CD4-positive, alpha-beta T cell treated with Interferon gamma for 1 hour (primary cell): ENCODE measurements at regions not wholly inside any gene's neighbourhood (a gene's known extent, or its start where the extent isn't known, plus 50 kb on each side); places are given as distances from the start of the nearest gene placed in this dataset.

Experiments
- DNase-seq: peaks from one replicate; pipeline ENCODE4 v3.0.0-alpha.2; 2020

- no peak for DNase-seq
Observed at GRCh38 chr19:29375429-29376119, 150.2 kb upstream of the VSTM2B start.

DNA sequence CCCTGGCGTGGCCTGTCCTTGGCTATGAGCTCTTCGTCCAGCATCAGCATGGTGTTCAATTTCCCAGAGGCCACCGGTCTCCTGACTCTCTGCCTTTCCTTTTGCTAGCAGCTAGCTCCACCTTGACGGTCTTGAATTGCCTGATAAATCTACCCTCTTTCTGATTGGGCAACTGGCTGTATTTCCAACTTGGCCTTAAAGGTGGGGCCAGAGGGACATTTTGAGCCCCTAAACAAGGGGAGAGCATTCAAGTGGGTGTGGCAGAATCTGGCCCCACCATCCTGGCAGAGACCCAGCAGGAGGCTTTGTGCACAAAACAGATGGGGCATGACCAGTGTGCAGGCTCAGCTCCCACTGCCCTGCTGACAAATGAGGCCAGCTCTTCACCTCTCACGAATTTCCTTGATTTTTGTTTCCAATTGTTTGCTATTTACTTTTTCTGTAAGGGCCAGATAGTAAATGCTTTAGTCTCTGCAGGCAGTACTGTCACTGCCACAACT is 148.9 kb upstream of the VSTM2B start:
- no peak for DNase-seq

- no peak for DNase-seq
Observed at GRCh38 chr19:29378126-29378525, 147.7 kb upstream of the VSTM2B start.

- DNase-seq = no peak
Observed at GRCh38 chr19:29378543-29379080, 147.2 kb upstream of the VSTM2B start.

GRCh38 chr19:29379257-29380021 is 146.4 kb upstream of the VSTM2B start:
- no peak for DNase-seq

DNA sequence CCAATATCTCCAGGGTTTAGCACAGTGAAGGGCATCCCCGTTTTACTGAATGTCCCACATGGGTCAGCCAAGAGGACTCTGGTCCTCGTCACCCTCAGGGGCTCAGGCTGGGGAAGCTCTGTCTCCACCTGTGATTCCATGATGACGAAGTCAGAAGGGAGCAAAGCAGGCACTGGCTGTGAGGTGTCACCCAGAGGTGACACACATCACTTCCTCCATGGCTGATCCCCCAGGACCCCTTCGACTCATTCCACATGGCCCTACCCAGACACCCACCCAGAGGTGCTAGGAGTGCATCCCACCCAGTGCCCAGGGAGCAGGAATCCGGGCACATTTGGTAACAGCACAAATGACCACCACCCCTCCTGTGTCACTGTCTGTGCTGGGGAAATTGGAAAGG is 145.2 kb upstream of the VSTM2B start:
- DNase-seq = no peak

DNA sequence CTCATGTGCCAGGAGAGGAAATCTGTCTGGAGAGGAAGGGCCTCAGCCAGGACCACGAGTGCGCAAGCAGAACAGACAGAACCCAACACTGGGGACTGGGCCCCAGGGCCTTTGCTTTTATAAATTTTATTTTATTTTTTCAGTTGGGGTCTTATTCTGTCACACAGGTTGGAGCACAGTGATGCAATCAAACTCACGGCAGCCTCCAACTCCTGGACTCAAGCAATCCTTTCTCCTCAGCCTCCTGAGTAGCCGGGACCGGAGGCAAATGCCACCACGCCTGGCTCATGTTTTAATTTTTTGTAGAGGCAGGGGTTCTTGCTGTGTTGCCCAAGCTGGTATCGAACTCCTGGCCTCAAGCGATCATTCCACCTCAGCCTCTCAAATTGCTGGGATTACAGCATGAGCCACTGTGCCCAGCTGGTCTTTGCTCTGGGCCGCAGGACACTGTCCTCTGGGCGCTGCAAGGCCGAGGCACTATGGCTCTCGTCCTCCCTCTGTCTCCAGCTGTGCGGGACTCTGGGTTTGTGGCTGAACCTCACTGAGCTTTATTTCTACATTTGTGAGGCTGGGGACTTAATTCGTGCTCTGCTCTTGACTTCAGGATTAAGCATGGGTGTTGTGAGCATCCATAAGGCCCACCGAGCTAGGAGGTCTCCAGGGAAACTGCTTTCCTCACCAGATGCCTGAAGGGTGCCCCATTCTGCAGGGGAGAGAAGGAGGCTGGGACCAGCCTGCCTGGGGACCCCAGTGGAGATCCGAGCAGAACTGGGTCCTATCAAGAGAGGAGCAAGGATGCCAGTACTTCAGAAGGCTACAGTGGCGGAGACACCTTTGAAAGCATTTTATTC is 144.2 kb upstream of the VSTM2B start:
- no peak for DNase-seq

DNA sequence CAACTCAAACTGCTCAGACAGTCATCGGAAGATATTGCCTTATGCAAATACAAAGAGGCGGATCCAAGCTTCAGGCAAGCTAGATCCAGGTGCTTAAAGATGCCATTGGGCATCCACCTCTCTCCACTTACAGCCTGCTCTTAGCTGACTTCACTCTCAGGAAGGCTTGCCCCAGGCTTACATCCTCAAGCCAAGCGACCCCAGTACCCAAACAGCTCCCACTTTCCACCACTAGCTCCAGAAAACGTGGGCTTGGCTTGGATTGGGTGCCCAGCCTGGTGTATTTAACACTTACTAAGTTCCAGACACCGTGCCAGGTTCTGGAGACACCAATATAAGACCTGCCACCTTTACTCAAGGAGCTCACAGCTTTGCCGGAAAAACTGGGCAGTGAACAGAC is 142.1 kb upstream of the VSTM2B start:
- no peak for DNase-seq

DNA sequence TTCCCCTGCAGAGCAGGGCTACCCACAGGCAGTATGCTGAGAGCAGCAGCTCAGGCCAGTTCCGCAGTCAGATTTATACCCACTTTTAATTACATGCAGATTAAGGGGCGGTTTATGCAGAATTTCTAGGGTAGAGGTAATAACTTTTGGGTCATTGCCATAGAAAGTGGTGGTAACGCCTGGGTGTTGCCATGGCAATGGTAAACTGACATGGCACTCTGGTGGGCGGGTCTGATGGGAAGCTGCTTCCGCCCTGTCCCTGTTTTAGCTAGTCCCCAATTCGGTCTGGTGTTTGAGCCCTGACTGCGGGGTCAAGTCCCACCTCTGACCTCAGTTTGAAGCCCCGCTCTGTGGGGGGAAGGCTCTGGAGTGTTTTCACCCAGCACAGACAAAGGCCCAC is 141.1 kb upstream of the VSTM2B start:
- no peak for DNase-seq

- DNase-seq = no peak
Observed at GRCh38 chr19:29385191-29385795, 140.5 kb upstream of the VSTM2B start.

GRCh38 chr19:29386970-29387369 is 138.8 kb upstream of the VSTM2B start:
- DNase-seq = no peak

- DNase-seq = no peak
Observed at GRCh38 chr19:29387586-29387985, 138.2 kb upstream of the VSTM2B start.

DNA sequence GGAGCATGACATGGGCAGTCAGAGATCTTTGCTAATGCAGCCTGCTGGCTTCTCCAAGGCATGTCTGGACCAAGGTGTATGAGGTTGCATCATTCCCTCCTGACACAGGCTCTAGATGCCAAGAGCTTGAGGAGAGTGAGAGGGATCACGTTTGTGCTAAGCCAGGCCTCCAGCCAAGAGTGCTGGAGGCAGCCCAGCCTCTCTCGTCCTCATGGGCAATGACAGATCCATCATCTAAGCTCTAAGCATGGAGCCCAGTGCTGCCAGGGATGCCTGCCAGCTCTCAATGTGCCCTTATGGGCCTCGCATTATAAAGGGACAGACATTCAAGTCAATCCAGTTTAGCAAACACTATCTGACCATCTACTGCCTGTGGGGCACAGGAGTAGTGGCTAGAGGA is 136.3 kb upstream of the VSTM2B start:
- DNase-seq = no peak

GRCh38 chr19:29390742-29391141 is 135.1 kb upstream of the VSTM2B start:
- DNase-seq = no peak

- no peak for DNase-seq
Observed at GRCh38 chr19:29393915-29394460, 131.8 kb upstream of the VSTM2B start.

- DNase-seq = no peak
Observed at GRCh38 chr19:29395111-29395733, 130.6 kb upstream of the VSTM2B start.

- no peak for DNase-seq
Observed at GRCh38 chr19:29395734-29396414, 129.9 kb upstream of the VSTM2B start.

DNA sequence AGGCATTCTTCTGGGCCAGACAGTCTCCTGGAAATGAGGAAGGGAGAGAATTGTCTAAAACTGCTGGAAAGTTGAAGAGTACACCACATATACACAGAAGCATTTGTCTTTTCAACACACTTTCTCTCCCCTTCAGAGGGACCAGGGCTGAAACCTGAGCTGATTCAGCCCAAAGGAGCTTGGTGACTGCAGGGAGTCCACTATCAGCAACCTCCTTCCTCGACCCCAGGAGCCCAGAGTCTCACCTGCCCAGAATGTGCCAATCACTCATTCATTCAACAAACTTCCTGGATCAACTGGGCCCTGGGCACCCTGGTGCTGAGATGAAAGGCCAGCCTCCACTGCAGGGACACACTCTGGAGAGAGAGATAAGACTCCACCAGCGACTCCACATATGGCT is 128.9 kb upstream of the VSTM2B start:
- DNase-seq = no peak

DNA sequence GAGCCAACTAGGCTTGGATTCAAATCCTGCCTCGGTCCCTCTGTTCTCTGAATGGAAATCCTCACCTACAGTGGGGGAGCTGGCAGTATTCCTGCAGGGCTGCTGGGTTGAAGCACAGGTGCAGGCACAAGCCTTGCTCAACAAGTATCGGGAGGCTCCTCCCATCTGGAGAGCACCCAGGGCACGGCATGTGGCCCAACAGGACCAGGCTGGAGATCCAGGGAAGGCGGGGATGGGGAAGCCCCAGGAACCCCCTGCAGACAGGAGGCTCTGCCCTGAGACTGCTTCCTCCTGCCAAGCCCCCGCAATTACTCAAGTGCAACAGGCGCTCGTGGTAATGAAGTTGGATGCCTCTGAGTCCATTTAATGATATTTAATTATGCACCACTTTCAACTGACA is 128.0 kb upstream of the VSTM2B start:
- no peak for DNase-seq

- DNase-seq = no peak
Observed at GRCh38 chr19:29399804-29400203, 126.0 kb upstream of the VSTM2B start.
